ENCODE measurements at regions not wholly inside any gene's neighbourhood (a gene's known extent, or its start where the extent isn't known, plus 50 kb on each side); places are given as distances from the start of the nearest gene placed in this dataset.
"Not testable (repeated sequence)": the region's sequence is repeated elsewhere in the genome, so short reads cannot be mapped to it uniquely, and the experiment has no call there.

GRCh38 chr2:107132070-107132469, 246.1 kb upstream of the ST6GAL2 start:
- DNase-seq, result no peak

- DNase-seq, result no peak
These were observed 246.8 kb upstream of the ST6GAL2 start for GRCh38 chr2:107132746-107133145.

GRCh38 chr2:107133412-107133811, 247.4 kb upstream of the ST6GAL2 start:
- no peak for DNase-seq

GRCh38 chr2:107136733-107137132, 250.8 kb upstream of the ST6GAL2 start:
- DNase-seq, result no peak

GRCh38 chr2:107137706-107138105, 251.7 kb upstream of the ST6GAL2 start:
- no peak for DNase-seq

GRCh38 chr2:107146181-107146580, 260.2 kb upstream of the ST6GAL2 start:
- no peak for DNase-seq

- not testable (repeated sequence) for DNase-seq
These were observed 260.7 kb upstream of the ST6GAL2 start for GRCh38 chr2:107146645-107147044.

GRCh38 chr2:107148055-107148454, 262.1 kb upstream of the ST6GAL2 start:
- DNase-seq, result no peak

- DNase-seq, result no peak
These were observed 262.5 kb upstream of the ST6GAL2 start for GRCh38 chr2:107148496-107148895.

GRCh38 chr2:107160640-107161239, 274.8 kb upstream of the ST6GAL2 start:
- no peak for DNase-seq

- no peak for DNase-seq
These were observed 282.2 kb upstream of the ST6GAL2 start for GRCh38 chr2:107168141-107168540.

- no peak for DNase-seq
These were observed 288.2 kb upstream of the ST6GAL2 start for GRCh38 chr2:107174171-107174570.

GRCh38 chr2:107182981-107183380, 297.0 kb upstream of the ST6GAL2 start:
- no peak for DNase-seq

GRCh38 chr2:107187870-107188269, 301.9 kb upstream of the ST6GAL2 start:
- DNase-seq, result no peak

GRCh38 chr2:107195631-107196030, 309.7 kb upstream of the ST6GAL2 start:
- DNase-seq, result no peak

GRCh38 chr2:107197594-107198294, 311.8 kb upstream of the ST6GAL2 start:
- peak; percentile 88 for DNase-seq

- DNase-seq, result no peak
These were observed 317.1 kb upstream of the ST6GAL2 start for GRCh38 chr2:107202962-107203591.

GRCh38 chr2:107215401-107216350, 329.7 kb upstream of the ST6GAL2 start:
- DNase-seq, result no peak

- no peak for DNase-seq
These were observed 332.2 kb upstream of the ST6GAL2 start for GRCh38 chr2:107218208-107218607.

GRCh38 chr2:107222466-107222865, 336.5 kb upstream of the ST6GAL2 start:
- no peak for DNase-seq

- DNase-seq, result no peak
These were observed 349.7 kb upstream of the ST6GAL2 start for GRCh38 chr2:107235491-107236254.

- DNase-seq, result no peak
These were observed 356.8 kb upstream of the ST6GAL2 start for GRCh38 chr2:107242811-107243210.

All from NCI-H510A (cell line).